ENCODE measurements at regions not wholly inside any gene's neighbourhood (a gene's known extent, or its start where the extent isn't known, plus 50 kb on each side); places are given as distances from the start of the nearest gene placed in this dataset.

DNA sequence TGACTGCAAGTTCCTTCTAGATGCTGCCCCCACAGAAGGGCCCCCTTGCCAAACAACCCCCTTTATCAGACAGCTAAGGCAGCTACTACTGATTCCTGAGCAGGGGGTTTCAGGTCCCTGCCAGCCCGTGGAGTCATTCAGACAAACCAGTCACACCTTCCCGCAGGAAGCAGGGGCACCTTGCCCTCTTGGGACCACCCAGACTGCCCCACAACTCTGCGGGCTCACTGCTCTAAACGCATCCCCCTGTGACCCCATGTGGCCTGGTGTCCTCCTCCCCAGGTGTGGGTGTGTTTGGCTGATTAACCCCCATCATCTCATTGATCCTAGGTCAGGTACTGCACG lies 298.9 kb downstream of the TCERG1L start:
- no peak for DNase-seq

DNA sequence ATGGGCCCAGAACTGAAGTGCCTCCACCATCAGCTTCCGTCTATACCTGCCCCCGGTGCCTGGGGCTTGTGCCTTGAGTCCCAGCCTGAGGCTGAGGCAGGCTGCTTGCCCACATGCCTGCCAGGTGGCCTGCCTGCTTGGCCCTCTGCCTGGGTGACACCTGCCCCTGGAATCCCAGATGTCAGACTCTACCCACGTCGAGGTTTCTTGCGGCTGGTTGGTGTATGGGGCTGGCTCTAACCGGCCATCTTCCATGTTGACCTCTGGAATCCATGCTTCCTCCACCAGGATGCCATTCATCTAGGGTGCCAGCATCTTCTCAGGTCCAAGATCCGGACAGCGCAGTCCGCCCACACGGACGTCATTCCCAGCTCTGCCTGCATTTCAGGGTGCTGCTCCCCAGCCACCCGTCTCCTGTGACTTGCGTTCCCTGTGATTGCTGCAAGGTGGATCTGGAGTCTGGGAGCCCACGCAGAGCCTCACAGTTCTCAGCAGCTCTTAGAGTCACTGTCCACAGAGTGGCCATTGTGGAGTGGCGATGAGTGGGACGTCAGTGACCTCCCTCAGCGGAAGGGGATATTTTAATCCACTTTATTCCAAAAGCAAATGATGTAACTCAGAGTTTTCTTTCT lies 298.1 kb downstream of the TCERG1L start:
- no peak for DNase-seq

DNA sequence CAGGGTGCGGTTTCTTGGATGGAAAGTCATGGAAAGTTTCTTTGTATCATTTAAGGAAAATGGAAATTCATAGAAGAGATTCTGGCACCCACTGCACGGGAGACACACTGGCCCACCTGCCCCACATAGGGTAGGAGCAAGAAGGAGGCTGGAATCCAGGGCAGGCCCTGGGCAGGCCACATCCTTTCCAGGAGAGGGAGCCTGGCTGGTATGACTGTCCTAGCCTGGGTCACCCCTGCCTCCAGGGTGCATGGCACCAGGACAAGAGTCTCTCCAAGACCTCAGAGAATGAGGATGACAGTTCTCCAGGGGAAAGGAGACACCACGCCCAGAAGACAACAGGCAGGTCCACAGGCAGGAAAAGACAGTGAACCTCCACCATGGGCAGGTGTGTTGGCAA lies 297.2 kb downstream of the TCERG1L start:
- DNase-seq = no peak

DNA sequence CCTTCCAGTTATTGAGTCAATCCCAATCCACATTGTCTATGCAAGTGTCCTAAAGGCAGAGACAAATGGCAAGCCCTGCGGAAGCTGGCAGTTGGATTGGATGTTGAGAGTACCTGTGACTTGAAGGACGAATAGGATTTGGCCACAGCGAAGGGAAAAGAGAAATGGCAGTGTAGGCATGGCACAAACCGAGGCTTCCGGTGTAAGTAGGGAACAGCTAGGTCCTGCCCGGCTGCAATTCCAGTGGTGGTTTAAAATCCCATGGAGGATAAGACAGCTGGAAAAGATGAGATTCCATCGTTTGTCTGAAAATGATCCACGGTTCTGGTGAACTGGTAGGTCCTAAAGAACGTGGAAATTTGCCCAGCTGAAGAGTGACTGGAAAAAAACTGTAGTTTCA lies 296.2 kb downstream of the TCERG1L start:
- no peak for DNase-seq

DNA sequence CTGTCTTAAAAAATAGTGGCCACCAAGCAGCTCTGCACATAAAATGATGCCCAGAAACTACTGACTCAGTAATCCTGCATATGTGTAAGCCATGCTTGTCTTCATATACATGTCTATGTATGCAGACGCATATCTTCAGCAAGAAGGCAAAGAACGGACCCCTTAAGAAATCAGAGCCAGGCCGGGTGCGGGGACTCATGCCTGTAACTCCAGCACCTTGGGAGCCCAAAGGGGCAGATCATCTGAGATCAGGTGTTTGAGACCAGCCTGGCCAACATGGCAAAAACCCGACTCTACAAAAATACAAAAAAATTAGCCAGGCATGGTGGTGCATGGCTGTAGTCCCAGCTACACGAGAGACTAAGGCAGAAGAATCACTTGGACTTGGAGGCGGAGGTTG lies 295.0 kb downstream of the TCERG1L start:
- no peak for DNase-seq

DNA sequence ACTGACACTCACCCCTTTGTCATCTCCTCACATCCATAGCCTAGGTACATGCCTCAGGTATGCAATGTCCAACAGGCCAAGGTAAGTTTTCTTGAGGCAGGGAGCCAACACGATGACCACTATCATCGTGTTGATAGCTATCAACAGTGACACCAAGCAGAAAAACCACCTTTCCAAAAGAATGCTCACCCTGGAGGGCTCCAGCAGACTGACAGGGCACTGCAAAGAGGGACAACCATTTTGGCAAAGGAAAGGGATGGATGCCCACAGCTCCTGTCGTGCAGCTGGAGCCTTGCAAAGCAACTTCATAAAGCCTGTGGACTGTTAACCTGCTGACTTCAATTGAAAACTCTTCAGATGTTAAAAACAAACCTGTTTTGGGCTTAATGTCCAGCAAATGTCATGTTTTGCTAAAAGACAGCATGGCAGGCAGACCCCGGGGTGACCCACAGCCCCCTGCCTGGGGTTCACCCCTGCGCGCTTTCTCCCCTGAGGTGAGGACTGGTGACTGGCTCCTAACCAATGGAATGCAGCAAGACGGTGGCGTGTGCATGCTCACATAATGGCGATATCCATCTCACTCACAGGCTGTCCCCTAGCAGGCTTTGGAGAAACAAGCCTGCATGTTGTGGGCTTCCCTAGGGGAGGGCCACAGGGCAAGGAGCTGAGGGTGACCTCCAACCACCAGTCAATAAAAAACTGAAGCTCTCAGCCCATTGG lies 293.8 kb downstream of the TCERG1L start:
- no peak for DNase-seq

DNA sequence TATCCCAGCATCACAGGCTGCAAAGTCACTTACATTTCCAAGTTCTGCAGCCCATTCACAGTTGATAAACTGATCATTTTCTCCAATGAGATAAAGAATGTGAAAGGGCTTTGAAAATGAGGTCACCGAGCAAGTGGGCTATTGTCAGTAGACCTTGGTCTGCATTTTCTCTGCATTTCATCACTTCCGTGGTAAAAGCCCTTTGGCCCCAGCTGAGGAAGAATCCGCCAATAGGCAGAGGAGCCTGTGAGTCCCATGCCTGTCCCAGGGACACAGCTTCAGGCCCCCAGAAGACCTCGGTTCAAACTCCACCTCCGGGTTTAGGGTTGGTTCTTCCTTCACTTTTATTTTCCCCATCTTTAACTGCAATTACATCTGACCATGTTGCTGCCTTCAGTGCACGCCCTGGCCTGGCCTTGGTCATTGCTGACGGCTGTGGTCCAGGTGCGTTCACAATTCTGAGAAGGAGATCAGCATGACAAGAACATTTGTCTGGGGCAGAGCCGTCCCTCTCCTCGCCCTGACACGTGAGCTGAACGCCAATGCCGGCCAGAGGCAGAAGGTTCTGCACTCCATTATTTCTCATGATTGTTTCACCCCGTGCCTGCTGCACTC lies 292.5 kb downstream of the TCERG1L start:
- DNase-seq = no peak

DNA sequence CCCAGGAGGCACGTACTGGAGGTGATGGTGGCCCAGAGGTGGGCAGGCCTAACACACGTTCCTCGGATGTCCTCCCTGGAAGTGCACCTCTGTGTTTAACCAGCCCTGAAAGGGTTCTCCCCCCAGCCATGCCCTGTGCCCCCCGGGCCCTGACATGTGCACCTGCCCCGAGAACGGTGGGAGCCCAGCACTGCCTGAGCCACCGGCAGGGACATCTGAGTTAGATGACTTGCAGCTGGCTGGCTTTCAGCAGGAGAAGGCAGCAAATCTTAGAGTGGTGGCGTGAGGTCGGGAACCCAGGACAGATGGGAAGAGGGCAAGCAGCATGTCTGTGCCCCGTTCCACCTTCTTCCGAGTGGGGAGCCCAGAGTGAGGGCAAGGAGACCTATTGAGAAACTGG lies 291.8 kb downstream of the TCERG1L start:
- no peak for DNase-seq

DNA sequence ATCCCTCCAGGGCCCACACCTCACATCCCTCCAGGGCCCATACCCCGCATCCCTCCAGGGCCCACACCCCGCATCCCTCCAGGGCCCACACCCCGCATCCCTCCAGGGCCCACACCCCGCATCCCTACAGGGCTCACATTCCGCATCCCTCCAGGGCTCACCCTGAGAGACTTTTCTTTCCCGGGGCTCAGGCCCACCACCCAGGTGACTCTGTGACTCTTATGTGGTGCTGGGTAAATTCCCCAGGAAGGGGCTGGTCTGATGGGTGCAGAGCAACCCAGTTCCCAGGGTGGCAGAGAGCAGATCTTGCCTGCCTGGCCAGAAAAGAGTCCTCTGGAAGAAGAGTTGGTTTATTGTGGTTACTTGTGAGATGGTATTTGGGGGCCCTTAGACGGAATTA lies 290.7 kb downstream of the TCERG1L start:
- no peak for DNase-seq

DNA sequence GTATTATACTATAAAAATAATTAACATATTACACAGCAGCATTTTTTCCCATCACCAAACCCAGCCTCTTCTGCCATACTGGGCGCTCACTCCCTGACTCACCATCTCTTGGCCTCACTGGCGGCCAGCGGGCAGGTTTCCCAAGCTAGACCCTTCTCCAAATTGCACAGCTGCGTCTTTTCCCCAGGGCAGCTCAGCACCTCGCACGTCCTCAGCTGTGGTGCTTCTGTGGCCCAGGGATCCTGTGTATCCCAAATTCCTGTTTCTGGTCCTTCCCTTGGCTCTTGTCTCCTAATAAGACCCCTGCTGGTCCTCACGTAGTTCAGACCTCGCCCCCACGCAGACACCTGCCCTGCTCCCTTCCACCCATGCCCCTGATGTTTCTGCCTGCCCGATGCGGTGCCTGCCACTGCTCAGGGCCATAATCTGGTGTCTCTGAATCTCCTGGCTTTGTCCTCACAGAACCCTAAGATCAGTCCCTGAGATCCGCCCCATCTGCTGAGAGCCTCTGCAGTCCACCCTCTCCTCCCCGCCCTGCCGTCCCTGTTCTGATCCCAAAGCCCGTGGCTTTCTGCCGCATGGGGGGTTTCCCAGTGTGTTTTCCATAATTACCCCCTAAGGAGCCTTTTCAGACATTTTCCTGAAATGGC lies 290.1 kb downstream of the TCERG1L start:
- DNase-seq = no peak

DNA sequence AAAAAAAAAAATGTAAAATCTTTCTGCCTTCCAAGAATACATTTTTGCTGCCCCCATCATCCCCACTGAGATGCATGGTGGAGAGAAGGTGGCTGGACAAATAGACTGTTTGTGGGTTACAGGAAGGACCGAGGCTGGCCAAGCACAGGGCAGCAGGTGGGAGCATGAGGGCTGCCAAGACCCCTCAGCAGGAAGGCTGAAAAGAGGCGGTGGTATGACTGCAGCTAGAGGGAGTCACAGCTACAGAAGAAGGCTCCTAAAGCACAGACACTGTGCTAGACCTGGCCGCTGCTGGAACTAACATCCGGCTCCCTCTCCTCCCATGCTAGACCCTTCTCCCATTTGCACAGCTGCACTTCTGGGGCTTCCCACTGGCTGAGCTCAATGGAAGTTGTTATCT lies 289.6 kb downstream of the TCERG1L start:
- DNase-seq = no peak

DNA sequence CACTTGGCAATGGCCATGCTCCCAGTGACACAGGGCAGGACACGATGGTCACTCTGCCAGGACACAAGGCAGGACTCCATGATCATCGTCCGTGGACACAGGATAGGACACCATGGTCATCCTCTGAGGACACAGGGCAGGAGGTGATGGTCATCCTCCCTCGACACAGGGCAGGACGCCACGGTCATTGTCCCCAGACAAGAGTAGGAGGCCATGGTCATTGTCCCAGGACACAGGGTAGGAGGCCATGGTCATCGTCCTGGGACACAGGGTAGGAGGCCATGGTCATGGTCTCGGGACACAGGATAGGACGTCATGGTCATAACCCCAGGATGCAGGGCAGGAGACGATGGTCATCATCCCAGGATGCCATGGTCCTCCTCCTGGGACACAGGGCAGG lies 289.2 kb downstream of the TCERG1L start:
- DNase-seq = no peak

DNA sequence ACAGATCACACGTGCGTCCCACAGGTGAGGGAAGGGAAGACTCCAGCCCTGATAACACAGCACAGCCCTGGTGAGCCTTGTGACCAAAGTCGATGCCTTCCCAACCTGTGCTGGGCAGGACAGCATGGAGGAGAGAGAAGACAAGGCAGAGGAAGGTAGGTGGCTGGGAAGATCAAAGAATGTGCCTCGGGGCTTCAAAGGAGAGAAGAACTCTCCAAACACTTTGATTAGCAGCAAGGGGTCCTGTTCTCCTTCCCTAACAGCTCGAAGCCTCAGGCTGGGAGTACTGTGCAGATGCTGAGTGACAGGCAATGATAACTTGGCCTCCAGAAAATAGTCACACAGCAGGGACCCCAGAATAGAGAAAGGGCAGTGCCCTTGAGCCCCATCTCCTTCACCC lies 288.5 kb downstream of the TCERG1L start:
- DNase-seq = no peak

DNA sequence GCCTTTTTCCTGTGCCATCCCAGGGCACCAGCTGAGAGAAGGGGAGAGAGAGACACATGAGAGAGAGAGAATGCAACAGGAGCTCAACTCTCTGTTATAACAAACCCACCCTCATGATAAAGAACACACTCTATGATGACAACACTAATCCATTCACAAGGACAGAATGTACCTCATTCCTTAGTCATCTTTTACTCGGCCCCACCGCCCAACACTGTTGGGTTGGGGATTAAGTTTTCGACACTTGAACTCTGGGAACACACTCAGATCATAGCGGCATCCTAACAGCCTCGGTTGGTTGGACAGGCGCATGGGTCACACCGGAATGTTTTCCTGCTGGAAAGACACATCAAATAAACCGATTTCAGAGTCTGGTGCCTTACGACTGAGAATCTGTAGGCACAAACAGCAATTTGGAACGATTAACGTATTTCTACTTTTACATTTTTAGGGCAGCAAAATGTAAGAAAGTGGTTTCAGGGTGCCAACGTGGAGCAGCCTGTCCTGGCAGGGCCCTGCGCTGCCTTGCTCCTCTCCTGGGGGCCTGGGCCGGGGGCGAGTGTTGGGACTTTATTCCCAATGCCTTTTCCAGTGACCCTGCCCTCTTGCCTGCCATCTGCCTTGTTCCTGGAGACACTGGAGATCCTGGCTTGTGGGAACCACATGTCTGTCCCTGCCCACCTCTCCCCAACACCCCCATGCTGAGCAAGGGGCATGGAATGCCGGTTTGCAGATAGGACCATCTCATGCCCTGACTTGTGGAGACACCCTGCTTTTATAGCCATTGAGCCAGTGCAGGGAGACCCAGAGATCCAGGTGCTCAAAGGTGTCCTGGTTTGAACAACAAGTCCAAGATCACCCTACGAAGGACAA lies 287.0 kb downstream of the TCERG1L start:
- DNase-seq = no peak

DNA sequence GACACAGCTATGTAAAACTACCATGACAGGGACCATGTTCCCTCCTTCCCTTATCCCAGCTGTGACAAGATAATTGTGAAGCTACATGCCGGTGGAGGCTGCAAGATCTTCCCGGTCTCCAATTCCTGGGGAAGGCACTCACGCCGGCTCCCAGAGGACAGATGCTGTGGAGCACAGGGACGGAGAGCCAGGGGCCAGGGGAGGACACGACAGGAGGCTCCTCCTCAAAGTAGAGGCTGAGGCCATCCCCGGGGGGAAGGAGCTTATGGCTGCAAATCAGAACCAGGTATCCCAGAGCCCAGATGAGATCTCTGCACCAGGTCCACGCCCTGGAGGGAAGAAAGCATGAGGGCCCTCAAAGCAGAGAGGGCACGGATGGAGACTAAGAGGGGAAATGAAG lies 286.2 kb downstream of the TCERG1L start:
- DNase-seq = no peak

DNA sequence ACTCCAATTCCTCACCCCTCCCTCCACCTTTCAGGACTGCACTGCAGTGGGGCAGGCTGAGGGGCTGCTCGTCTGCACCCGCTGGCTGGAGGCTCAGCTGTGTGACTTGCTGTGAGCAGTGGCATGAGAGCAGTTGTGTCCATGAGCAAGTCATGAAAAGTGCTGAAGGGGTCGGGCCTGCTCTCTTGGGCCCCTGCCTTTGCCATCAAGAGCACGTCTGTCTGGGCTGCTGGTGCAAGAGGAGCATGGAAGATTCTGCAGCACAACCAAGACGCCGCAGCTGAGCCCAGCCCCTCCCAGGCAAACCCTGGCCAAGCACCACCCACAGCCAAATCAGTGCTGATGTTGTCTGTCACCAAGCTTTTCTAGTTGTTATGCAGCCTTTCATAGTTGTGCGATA lies 284.3 kb downstream of the TCERG1L start:
- no peak for DNase-seq

DNA sequence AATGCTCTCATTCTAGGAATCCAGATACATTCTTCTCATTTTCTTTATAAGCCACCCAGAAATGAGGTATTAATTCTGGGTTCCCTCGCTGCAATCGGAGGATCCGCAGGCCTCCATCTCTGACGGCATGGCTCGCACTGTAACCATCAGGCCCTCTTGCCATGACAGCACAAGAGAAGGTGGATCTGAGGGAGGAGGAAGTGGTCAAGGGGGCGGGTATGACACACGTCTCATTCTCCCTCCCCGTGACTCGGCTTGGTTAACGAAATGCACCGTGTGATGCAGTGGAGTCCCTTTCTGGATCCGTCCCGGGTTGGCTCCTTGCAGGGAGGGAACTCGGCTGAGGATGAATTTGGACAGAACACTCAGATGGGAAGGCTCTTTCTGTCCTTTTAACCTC lies 280.2 kb downstream of the TCERG1L start:
- DNase-seq = no peak

DNA sequence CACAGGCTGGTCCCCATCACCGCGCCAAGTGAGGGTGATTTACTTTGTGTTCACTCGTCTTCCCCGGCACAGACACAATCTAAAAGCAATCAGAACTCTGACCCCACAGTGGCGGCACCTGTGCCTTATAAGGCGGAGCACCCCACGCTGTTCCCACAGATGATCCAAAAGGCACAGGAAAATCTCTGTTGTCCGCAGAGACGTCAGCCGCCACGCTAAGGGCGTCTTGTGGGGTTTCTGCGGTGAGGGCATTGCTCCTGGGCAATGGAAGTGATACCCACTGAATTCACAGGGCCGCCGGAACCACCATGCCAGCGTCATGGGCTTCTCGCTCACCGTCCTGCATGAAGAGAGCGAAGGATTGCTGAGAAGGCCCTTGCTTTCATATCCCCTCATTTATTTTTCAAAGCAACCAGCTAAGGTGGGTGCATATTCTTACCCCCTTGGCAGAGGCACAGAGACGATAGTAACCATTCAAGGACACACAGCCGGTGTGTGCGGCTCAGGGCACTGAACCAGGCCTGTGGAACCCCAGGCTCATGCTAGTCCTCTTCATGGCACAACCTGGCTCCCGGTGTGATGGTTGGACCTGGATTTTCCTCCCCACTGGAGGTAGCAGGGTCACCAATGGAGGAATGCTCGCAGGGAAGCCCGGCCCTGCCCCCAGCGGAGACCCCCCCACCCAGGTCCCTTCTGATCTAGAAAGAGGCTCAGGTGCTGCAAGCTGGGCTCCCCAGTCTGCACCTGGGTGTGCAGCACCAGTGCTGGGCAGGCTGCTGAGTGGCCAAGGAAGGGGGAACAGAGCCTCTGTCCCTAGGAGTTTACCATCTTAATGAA lies 279.0 kb downstream of the TCERG1L start:
- DNase-seq = no peak

DNA sequence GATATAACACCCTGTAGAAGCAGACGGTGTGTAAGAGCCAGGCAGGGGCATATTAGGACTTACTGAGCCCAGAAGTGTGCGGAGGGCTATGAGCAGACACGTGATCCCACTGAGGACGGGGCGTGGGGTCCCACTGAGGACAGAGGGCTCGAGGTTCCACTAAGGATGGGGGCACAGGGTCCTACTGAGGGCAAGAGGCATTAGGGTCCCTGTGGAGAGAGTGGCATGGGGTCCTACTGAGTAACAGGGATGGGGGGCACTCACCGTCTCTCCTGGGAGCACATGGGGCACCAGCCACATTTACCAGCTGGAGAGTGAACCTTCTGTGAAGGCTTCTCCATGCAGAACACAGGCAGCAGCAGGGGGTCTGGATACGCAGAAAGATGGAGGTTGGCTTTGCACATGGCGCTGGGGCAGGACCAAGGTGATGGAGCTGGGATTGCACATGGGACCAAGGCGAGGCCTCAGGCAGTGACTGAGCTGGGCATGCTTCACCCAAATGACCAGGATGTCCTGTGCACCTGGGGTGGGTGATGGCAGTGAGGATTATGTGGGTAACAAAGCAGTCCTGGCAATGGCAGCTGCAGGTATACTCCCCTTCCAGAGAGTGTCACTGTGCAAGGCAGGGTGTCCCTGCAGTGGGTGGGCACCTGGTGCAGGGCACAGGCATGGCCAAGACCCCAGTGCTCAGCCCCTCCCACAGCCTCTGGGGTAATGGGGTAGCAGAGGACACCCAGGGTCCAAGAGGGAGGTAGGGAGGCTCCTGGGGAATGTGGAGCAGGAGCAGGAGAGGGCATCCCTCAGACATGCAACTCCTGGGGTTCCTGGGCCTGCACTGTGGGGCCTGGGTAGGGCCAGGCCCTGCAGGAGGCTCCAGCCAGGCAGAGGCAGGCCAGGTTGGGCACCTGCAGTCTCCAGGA lies 278.1 kb downstream of the TCERG1L start:
- no peak for DNase-seq

DNA sequence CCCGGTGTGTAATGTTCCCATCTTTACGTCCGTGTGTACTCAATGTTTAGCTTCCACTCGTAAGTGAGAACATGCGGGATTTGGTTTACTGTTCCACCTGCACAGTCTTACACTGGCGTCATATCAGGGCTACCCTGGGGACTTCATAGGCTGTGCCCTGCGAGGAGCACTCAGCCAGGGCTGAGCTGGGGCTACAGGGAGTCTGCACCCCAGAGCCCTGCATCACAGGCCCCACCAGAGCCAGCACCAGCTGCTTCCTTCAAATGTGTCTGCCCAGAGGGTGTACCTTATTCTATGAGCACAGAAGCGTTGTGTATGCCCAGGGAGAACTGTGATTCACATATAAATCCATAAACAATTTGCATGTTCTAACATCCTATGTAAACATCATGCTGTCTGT lies 277.1 kb downstream of the TCERG1L start:
- no peak for DNase-seq

DNA sequence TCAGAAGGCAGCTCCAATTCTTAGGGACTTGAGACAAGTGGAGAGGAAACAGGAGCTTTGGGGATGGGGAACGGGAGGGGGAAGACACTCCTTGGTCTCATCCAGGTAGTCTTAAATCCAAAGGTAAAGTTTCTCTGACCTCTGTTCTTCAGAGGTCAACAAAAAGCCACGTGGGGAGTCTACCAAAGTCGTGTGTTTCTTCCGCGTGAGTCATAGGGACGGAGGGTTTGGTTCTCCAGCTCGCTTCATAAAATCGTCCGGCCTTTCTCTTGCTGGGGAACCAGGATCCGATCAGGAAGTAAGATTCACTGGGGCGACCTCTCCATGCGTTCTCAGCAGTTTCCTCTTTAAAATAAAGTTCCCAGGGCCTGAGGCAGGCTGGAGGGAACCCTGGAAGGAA lies 275.7 kb downstream of the TCERG1L start:
- no peak for DNase-seq
